ENCODE measurements at regions not wholly inside any gene's neighbourhood (a gene's known extent, or its start where the extent isn't known, plus 50 kb on each side); places are given as distances from the start of the nearest gene placed in this dataset.

DNA sequence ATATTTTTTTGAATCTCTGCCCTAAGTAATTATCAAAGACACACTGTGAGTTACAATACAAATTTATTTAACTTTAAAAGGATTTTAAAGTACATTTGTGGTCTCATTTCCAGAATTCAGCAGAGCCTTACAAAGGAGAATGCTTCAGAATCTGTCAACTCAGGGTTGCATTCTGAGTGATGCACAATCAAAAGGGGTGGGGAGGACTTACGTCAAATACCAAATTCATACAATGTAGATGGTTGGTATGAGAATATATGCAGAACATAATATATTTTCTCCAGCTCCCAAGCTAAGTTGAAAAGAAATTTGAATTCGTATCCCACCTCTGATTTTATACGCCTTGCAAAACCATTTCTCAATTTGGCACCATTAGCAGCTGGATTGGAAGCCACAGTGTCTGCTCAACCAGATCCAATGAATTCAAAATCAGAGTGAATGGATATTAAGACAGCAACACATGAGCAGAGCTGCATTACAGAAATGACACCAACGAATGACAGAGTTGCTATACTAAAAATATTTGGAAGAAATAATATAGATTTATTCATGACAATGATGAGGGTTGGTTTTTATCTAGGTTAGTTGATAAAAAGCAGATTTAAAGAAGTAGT is 110.4 kb upstream of the CFAP20DC start:
- Histone ChIP-seq H3K36me3 (no peaks in the 10 kb centered on the region), H3K9me3 (no peaks in the 10 kb centered on the region), H3K27me3 (replicated peaks; ENCODE audit: insufficient read depth) (no peaks in the 10 kb centered on the region), H3K27ac (no peak overlapping the region), H3K4me3 (no peak overlapping the region), H3K4me1 (replicated peaks) (no peaks in the 10 kb centered on the region)
- TF ChIP-seq POLR2AphosphoS5 (IDR thresholded peaks at IDR 0.05) (no peak), POLR2A (IDR thresholded peaks at IDR 0.05) (no peak)
- intact Hi-C loops (cut with DNase I): no loop called here
- no peak for DNase-seq (ENCODE audit: low spot score)
- 92% methylated on average over 4 of the region's 4 CpGs for WGBS

- intact Hi-C loops (cut with DNase I): no loop called here
- Histone ChIP-seq H3K27ac (no peak overlapping the region), H3K36me3 (no peaks in the 10 kb centered on the region), H3K27me3 (replicated peaks; ENCODE audit: insufficient read depth) (no peaks in the 10 kb centered on the region), H3K4me3 (no peak overlapping the region), H3K9me3 (no peaks in the 10 kb centered on the region), H3K4me1 (replicated peaks) (no peaks in the 10 kb centered on the region)
- TF ChIP-seq POLR2A (IDR thresholded peaks at IDR 0.05): no peak
- TF ChIP-seq, protein P1, sequence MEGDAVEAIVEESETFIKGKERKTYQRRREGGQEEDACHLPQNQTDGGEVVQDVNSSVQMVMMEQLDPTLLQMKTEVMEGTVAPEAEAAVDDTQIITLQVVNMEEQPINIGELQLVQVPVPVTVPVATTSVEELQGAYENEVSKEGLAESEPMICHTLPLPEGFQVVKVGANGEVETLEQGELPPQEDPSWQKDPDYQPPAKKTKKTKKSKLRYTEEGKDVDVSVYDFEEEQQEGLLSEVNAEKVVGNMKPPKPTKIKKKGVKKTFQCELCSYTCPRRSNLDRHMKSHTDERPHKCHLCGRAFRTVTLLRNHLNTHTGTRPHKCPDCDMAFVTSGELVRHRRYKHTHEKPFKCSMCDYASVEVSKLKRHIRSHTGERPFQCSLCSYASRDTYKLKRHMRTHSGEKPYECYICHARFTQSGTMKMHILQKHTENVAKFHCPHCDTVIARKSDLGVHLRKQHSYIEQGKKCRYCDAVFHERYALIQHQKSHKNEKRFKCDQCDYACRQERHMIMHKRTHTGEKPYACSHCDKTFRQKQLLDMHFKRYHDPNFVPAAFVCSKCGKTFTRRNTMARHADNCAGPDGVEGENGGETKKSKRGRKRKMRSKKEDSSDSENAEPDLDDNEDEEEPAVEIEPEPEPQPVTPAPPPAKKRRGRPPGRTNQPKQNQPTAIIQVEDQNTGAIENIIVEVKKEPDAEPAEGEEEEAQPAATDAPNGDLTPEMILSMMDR (IDR thresholded peaks at IDR 0.05): no peak
- no peak for TF ChIP-seq POLR2AphosphoS5 (IDR thresholded peaks at IDR 0.05)
- DNase-seq (ENCODE audit: low spot score): no peak
- WGBS: 71% methylated on average over 1 of the region's 1 CpG
Measured at GRCh38 chr3:59153648-59154047, 103.8 kb upstream of the CFAP20DC start.

DNA sequence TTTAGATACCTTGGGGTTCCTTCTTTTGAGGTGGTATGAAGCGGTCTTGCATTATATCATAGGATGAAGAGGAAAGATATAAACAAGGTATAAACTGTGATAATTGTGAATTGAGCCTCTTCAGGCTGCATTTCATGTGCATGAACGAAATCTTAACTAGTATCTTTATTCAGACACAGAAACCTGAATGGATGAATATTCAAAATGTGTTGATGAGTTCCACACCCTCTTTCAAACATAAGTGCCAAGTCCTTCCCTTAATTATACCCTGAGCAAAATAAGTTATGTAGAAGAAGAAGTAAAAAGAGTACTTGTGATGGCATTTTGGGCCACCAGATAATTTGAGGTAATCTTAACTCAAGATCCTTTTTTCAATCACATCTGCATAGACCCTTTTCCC is 103.1 kb upstream of the CFAP20DC start:
- TF ChIP-seq, protein P1 (IDR thresholded peaks at IDR 0.05): no peak
- TF ChIP-seq POLR2AphosphoS5 (IDR thresholded peaks at IDR 0.05) (no peak), POLR2A (IDR thresholded peaks at IDR 0.05) (no peak)
- intact Hi-C loops (cut with DNase I): no loop called here
- no peaks in the 10 kb centered on the region for H3K9me3 ChIP-seq
- no peaks in the 10 kb centered on the region for H3K27me3 ChIP-seq (replicated peaks; ENCODE audit: insufficient read depth)
- no peaks in the 10 kb centered on the region for H3K4me1 ChIP-seq (replicated peaks)
- H3K4me3 ChIP-seq: no peak overlapping the region
- no peak for DNase-seq (ENCODE audit: low spot score)
- 92% methylated on average over 2 of the region's 2 CpGs for WGBS
- H3K36me3 ChIP-seq: no peaks in the 10 kb centered on the region
- no peak overlapping the region for H3K27ac ChIP-seq

- Histone ChIP-seq H3K4me3 (no peak overlapping the region), H3K27me3 (replicated peaks; ENCODE audit: insufficient read depth) (no peaks in the 10 kb centered on the region), H3K4me1 (replicated peaks) (no peaks in the 10 kb centered on the region), H3K36me3 (no peaks in the 10 kb centered on the region), H3K27ac (no peak overlapping the region), H3K9me3 (no peaks in the 10 kb centered on the region)
- WGBS: 69% methylated on average over 3 of the region's 3 CpGs
- TF ChIP-seq POLR2AphosphoS5 (IDR thresholded peaks at IDR 0.05): no peak
- TF ChIP-seq, protein P1 (IDR thresholded peaks at IDR 0.05): no peak
- intact Hi-C loops (cut with DNase I): no loop called here
- DNase-seq (ENCODE audit: low spot score): no peak
Measured at GRCh38 chr3:59150039-59150438, 100.2 kb upstream of the CFAP20DC start.

GRCh38 chr3:59149166-59149565 is 99.3 kb upstream of the CFAP20DC start:
- WGBS: 98% methylated on average over 2 of the region's 2 CpGs
- Histone ChIP-seq H3K4me1 (replicated peaks) (no peaks in the 10 kb centered on the region), H3K36me3 (no peaks in the 10 kb centered on the region), H3K27ac (no peak overlapping the region), H3K27me3 (replicated peaks; ENCODE audit: insufficient read depth) (no peaks in the 10 kb centered on the region), H3K9me3 (no peaks in the 10 kb centered on the region), H3K4me3 (no peak overlapping the region)
- no peak for TF ChIP-seq POLR2AphosphoS5 (IDR thresholded peaks at IDR 0.05)
- TF ChIP-seq POLR2A (IDR thresholded peaks at IDR 0.05): no peak
- TF ChIP-seq, protein P1 (IDR thresholded peaks at IDR 0.05): no peak
- intact Hi-C loops (cut with DNase I): no loop called here
- DNase-seq (ENCODE audit: low spot score): no peak
